GM21528 (cell line): ENCODE measurements at regions not wholly inside any gene's neighbourhood (a gene's known extent, or its start where the extent isn't known, plus 50 kb on each side); places are given as distances from the start of the nearest gene placed in this dataset.

Source experiments
- ATAC-seq: cut with Tn5 transposase; IDR thresholded peaks from one replicate; pipeline ENCODE4 v1.9.1; 2021; ENCODE audit warnings: mild to moderate bottlenecking, moderate library complexity; ENCODE audit not compliant: unreplicated experiment, low FRiP score

DNA sequence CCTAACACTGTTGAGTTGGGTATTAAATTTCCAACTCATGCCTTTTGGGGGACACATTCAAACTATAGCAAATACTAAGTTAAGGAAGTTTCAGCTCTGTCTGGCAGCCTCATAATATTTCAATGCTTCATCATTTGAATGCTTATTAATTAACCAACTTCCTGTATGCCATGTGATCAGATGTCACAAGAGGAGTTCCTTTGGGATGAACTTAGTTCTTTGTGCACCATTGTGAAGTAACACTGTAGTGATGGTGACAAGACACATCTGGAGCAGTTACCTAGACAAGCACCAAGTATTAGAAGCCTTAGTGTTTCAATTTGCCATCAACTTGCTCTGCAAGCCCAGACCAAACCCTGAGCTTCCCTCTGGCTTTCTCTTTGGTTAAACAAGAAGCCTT is 90.7 kb upstream of the IL12B start:
- ATAC-seq, result no peak

- no peak for ATAC-seq
Measured at GRCh38 chr5:159422361-159422760, 92.1 kb upstream of the IL12B start.

- no peak for ATAC-seq
Measured at GRCh38 chr5:159422910-159423309, 92.6 kb upstream of the IL12B start.

GRCh38 chr5:159424123-159424522 is 93.8 kb upstream of the IL12B start:
- ATAC-seq, result peak; percentile 31

DNA sequence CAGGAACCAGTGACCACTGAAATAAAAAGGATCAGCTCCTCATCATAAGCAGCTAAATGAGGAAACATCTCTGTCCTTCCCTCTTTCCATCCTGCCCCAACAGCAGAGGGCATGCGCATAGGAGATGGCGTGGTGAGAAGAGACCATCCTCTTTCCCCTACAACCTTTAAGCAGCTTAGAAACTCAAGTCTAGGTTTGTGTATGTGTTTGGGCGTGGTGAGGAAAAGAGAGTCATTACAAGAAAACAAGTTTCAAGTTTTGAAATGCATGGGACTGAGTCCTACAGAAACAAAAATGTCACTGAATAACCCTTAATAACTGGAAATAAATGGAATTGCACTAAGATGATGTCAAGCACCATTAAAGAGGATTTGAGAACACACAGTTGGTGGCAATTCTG is 96.4 kb upstream of the IL12B start:
- ATAC-seq, result no peak

- peak; percentile 62 for ATAC-seq
Measured at GRCh38 chr5:159427180-159428012, 97.1 kb upstream of the IL12B start.

DNA sequence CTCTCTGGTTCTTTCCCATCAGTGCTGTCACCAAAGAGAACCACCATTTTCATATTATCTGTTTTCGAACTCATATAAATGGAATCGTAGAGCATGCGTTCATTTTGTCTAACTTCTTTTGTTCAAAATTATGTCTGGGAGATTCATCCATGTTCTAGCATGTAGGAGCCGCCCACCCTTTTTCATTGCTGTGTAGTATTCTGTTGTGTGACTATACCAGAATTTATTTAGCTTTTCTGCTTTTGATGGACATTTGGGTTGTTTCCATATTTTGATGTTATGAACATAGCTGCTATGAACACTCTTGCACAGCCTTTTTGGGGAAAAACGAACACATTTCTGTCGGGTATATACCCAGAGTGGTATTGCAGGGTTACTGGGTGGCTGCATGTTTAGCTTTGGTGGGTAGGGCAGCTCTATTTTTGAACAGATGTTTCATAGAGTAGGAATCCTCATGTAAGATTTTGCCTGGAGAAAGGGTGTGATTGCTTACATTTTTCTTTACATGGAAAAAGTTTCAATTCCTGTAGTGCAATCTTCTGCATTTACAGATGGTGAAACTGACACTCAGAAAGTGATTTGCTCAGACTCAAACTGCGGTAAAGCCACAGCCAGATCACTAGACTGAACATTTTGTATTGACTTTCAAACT is 100.2 kb upstream of the IL12B start:
- ATAC-seq, result no peak

DNA sequence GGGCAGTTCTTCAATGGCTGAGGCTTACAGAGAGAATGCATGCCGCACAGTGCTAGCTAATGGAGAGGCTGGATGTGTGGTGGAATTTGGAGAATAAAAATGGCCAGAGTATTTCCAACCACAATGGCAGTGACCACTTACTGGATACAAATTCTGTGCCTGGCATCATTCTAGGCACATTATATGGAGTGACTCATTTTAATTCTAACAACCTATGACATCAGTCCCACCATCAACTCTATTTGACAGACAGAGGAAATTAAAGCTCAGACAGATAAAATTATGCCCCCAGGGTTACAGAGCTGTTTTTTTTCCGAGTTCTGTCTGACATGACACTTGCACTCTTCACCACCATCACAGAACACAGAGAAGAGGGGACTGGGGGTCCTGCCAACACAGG is 105.6 kb upstream of the IL12B start:
- ATAC-seq, result no peak

DNA sequence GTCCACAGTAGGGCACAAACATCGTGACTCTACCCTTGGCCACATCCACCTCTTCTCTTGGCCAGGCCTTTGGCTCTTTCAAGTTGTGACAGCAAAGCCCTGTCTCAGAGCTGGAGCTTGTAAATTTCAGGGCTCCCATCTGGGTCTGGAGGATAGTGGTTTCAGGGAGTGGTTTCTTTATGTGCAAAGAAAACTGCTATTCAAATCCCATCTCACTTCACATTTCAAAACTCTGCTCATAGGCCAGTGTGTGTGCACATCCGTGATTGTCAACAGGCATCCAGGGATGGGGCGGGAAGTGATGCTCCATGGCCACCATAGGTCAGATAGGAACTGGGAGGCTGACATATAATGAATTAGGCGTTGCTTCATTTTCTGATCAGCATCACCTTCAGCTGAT is 107.8 kb upstream of the IL12B start:
- no peak for ATAC-seq

- ATAC-seq, result no peak
Measured at GRCh38 chr5:159439002-159439401, 108.7 kb upstream of the IL12B start.

GRCh38 chr5:159440235-159440634 is 109.9 kb upstream of the IL12B start:
- no peak for ATAC-seq

GRCh38 chr5:159440968-159441367 is 110.7 kb upstream of the IL12B start:
- ATAC-seq, result no peak

- ATAC-seq, result no peak
Measured at GRCh38 chr5:159441441-159441840, 111.2 kb upstream of the IL12B start.

- no peak for ATAC-seq
Measured at GRCh38 chr5:159442206-159442850, 112.0 kb upstream of the IL12B start.

DNA sequence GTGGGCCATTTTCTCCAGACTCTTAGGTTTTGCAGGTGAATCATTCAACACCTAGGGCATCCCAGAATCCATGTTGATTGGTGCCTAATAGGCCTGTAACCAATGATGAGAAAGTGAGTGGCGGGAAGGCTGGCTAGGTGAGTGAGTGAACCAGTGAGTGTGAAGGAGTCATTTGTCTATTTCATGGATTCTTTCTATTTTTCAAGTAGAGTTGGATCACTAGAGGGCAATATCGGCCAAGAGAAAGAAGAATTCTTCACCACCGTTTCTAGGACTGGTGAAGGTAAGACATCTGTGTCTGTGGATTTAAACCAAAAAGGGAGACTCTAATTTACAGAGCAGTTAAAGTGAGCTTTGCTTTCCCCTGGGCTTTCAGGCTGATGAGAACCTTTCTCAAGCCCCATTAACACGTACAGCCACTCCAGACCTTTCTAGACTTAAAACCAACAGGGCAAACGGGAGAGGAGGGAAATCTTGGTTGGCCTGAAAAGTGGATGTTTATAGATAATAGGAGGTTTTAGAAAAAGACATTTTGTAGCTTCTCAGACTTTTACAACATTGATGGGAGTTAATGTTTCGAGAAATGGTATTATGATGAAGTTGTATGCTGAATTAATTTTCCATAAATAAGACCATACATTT is 114.3 kb upstream of the IL12B start:
- ATAC-seq, result peak; percentile 51

- ATAC-seq, result no peak
Measured at GRCh38 chr5:159447116-159447515, 116.8 kb upstream of the IL12B start.

- no peak for ATAC-seq
Measured at GRCh38 chr5:159448841-159449407, 118.6 kb upstream of the IL12B start.

GRCh38 chr5:159449925-159450324 is 119.6 kb upstream of the IL12B start:
- no peak for ATAC-seq

GRCh38 chr5:159450417-159450816 is 120.1 kb upstream of the IL12B start:
- no peak for ATAC-seq

DNA sequence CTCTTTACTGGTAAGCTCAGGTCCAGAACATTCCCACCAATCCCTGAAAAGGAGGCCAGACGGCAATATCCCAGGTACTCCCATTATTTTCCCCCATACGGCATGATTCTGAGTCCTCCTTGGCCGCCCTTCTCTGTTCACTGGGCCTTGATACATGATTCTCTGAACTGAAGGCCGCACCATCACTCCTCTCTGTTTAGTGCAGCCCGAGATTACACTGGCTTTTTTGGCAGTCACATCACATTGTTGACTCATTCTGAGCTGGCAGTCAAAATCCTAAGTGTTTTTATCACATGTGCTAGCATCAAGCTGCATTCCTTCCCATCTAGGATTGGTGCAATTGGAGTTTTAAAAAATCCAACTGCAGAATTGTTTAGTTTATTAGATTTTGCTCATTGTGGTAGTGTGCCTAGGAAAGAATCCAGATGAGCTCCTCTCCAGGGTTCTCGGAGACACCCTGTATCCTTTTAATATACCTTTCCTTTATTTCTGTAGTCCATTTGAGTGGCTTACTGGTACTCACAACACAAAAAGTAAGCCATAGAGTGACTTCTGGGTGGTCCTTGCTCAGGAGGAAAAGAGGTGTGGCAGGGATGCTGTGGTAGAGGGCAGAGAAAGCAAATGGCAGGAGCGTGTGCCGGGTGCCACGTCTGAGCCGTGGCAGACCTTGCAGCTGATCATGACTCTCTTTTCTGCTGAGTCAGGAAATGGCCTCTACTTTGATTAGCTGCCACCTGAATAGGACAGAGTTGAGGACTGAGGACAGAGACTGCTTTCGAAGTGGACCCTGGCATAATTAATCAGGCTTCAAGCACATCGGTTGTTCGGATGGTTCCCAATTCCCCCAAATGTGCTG is 121.1 kb upstream of the IL12B start:
- ATAC-seq, result no peak
